Bronchial epithelial cell (primary cell): ENCODE measurements at regions not wholly inside any gene's neighbourhood (a gene's known extent, or its start where the extent isn't known, plus 50 kb on each side); places are given as distances from the start of the nearest gene placed in this dataset.

ENCODE experiments used
- DNase-seq: peaks from one replicate; pipeline ENCODE4 v3.0.0-alpha.2; 2010; ENCODE audit warnings: low read depth
- FAIRE-seq: peaks from 2 replicates; lab custom pipeline; 2011; peaks lifted over from hg19 to GRCh38; lab: Jason Lieb, UNC
- H3K27me3 ChIP-seq: 2 replicates; pipeline ENCODE4 v1.5.1; 2011; ENCODE audit warnings: low read length; ENCODE audit not compliant: control insufficient read depth, insufficient read depth
- H3K36me3 ChIP-seq: 2 replicates; pipeline ENCODE4 v1.5.1; 2011; ENCODE audit warnings: low read length; ENCODE audit not compliant: control insufficient read depth, insufficient read depth
- H3K4me3 ChIP-seq: 2 replicates; pipeline ENCODE4 v1.5.1; 2011; ENCODE audit warnings: mild to moderate bottlenecking, low read depth, low read length, control low read depth
- TF ChIP-seq, protein P1 (sequence below): IDR thresholded peaks from 2 replicates; pipeline ENCODE4 v1.5.1; 2011; ENCODE audit warnings: mild to moderate bottlenecking, moderate library complexity, low read length, control low read depth, inconsistent platforms; ENCODE audit not compliant: insufficient read depth, severe bottlenecking

- FAIRE-seq (no peak), DNase-seq (no peak)
- Histone ChIP-seq H3K36me3 (no peaks in the 10 kb centered on the region), H3K27me3 (no peaks in the 10 kb centered on the region), H3K4me3 (no peak overlapping the region)
- TF ChIP-seq, protein P1, sequence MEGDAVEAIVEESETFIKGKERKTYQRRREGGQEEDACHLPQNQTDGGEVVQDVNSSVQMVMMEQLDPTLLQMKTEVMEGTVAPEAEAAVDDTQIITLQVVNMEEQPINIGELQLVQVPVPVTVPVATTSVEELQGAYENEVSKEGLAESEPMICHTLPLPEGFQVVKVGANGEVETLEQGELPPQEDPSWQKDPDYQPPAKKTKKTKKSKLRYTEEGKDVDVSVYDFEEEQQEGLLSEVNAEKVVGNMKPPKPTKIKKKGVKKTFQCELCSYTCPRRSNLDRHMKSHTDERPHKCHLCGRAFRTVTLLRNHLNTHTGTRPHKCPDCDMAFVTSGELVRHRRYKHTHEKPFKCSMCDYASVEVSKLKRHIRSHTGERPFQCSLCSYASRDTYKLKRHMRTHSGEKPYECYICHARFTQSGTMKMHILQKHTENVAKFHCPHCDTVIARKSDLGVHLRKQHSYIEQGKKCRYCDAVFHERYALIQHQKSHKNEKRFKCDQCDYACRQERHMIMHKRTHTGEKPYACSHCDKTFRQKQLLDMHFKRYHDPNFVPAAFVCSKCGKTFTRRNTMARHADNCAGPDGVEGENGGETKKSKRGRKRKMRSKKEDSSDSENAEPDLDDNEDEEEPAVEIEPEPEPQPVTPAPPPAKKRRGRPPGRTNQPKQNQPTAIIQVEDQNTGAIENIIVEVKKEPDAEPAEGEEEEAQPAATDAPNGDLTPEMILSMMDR: no peak
Measured at GRCh38 chr2:128577141-128577930, 258.7 kb upstream of the HS6ST1 start.

DNA sequence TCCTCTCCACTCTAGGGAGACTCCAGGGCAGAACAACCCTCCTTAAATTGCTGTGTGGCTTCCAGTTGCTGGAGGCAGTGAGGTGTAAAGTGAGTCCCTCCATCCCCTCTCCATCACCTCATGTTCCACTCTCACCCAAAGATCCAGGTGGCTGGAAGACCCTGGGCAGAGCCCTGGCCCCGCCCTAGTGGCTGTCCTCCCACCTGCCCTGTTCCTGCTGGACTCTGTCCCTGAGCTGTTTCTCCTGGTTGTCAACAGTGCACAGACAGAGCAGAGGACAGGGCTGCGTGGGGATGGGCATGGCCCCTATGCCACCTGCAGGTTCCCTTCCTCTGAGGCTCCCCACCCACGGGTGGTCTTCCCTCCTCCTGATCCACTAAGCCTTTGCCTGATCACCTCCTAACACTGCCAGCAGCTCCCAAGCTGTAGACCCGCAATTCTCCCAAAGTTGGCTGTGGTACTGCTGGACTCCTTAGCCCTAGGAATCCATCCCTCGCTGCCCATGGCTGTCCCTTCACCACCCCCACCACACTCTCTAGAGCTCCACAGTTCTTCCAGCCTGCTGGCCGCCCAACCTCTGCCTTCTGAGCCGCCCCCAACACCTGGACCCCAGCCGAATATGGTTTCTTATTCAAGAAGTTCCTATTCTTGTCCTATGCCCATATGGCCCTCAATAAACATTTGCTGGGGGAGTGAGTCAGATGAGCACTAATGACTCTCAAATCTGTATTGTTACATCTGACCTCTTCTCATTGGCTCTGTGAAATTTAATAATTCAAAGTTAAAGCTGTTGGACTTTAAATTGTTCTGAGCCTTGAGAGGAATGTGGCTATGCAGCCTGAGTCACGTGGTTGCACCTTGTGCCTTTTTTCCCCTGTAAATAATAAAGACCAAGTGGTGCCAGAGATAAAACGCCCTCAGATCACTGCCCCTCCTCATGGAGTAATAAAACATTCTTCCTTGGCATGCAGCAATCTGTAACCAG is 260.0 kb upstream of the HS6ST1 start:
- FAIRE-seq (no peak), DNase-seq (no peak)
- Histone ChIP-seq H3K36me3 (no peaks in the 10 kb centered on the region), H3K4me3 (no peak overlapping the region), H3K27me3 (no peaks in the 10 kb centered on the region)
- TF ChIP-seq, protein P1: no peak

- no peaks in the 10 kb centered on the region for H3K27me3 ChIP-seq
- H3K4me3 ChIP-seq: no peak overlapping the region
- no peak for DNase-seq
- TF ChIP-seq, protein P1: no peak
- no peak for FAIRE-seq
- no peaks in the 10 kb centered on the region for H3K36me3 ChIP-seq
Measured at GRCh38 chr2:128579825-128580224, 261.2 kb upstream of the HS6ST1 start.

- TF ChIP-seq, protein P1: no peak
- Histone ChIP-seq H3K27me3 (no peaks in the 10 kb centered on the region), H3K36me3 (no peaks in the 10 kb centered on the region), H3K4me3 (no peak overlapping the region)
- FAIRE-seq: no peak
- no peak for DNase-seq
Measured at GRCh38 chr2:128580988-128581848, 262.6 kb upstream of the HS6ST1 start.

DNA sequence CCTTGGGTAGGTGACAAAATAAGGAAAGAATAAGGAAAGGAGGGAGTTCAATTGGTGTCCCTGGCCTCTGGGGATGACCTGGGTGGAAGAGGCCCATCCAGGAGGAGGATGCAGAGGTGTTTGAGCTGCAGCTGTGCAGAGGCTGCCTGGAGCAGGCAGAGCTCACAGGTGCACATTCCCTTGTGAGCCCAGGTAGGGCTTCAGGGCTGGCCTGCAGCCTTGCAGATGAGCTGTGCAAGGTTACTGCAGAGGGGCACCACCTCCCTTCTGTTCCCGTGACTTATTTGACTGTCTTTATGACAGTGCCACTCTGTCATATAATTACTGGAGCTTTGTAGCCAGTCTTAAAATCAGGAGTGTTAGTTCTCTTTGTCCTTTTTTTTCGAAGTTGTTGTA is 263.2 kb upstream of the HS6ST1 start:
- Histone ChIP-seq H3K4me3 (no peak overlapping the region), H3K36me3 (no peaks in the 10 kb centered on the region), H3K27me3 (no peaks in the 10 kb centered on the region)
- DNase-seq (no peak), FAIRE-seq (no peak)
- TF ChIP-seq, protein P1: no peak
